WTC11 (cell line): ENCODE measurements at regions not wholly inside any gene's neighbourhood (a gene's known extent, or its start where the extent isn't known, plus 50 kb on each side); places are given as distances from the start of the nearest gene placed in this dataset.

Source experiments
- ATF2 ChIP-seq: sonication (generic); formaldehyde crosslinking; IDR thresholded peaks from 2 replicates; pipeline ENCODE4 v1.8.1; 2022; ENCODE audit warnings: low read depth, missing genetic modification reagents, borderline replicate concordance
- CTCF ChIP-seq: fragments of 200-600 bp; IDR thresholded peaks from 2 replicates; pipeline ENCODE4 v1.8.0; 2022; ENCODE audit warnings: antibody characterized with exemption
- E2F1 ChIP-seq: sonication (generic); formaldehyde crosslinking; IDR thresholded peaks from 2 replicates; pipeline ENCODE4 v1.8.0; 2022; ENCODE audit warnings: mild to moderate bottlenecking, missing genetic modification reagents
- ESRRA ChIP-seq: sonication (generic); formaldehyde crosslinking; IDR thresholded peaks from 2 replicates; pipeline ENCODE4 v1.8.1; 2022; ENCODE audit warnings: mild to moderate bottlenecking, missing genetic modification reagents, borderline replicate concordance
- FOXP1 ChIP-seq: sonication (generic); formaldehyde crosslinking; IDR thresholded peaks from 2 replicates; pipeline ENCODE4 v1.8.0; 2022; ENCODE audit warnings: missing genetic modification reagents, mild to moderate bottlenecking, moderate library complexity, borderline replicate concordance
- GTF2I ChIP-seq: fragments of 250-450 bp; sonication (Bioruptor Pico); conservative IDR thresholded peaks from 2 replicates; pipeline ENCODE4 v1.4.0; 2021; ENCODE audit warnings: mild to moderate bottlenecking
- MYBL2 ChIP-seq: sonication (generic); formaldehyde crosslinking; IDR thresholded peaks from 2 replicates; pipeline ENCODE4 v1.8.1; 2023; ENCODE audit warnings: mild to moderate bottlenecking, moderate library complexity, missing genetic modification reagents
- NFYB ChIP-seq: sonication (generic); formaldehyde crosslinking; conservative IDR thresholded peaks from 2 replicates; pipeline ENCODE4 v1.8.0; 2022; ENCODE audit warnings: low read depth, missing genetic modification reagents
- PRDM15 ChIP-seq: sonication (generic); formaldehyde crosslinking; IDR thresholded peaks from 2 replicates; pipeline ENCODE4 v1.8.0; 2022; ENCODE audit warnings: missing genetic modification reagents
- SMAD4 ChIP-seq: sonication (generic); formaldehyde crosslinking; IDR thresholded peaks from 2 replicates; pipeline ENCODE4 v1.8.0; 2022; ENCODE audit warnings: mild to moderate bottlenecking, missing genetic modification reagents
- SP1 ChIP-seq: sonication (generic); formaldehyde crosslinking; conservative IDR thresholded peaks from 2 replicates; pipeline ENCODE4 v1.8.1; 2022; ENCODE audit warnings: missing genetic modification reagents
- ZNF121 ChIP-seq: sonication (generic); formaldehyde crosslinking; IDR thresholded peaks from 2 replicates; pipeline ENCODE4 v1.8.0; 2023; ENCODE audit warnings: missing genetic modification reagents
- ZNF423 ChIP-seq: fragments of 250-450 bp; sonication (Bioruptor Pico); IDR thresholded peaks from 2 replicates; pipeline ENCODE4 v2.1.2; 2022; ENCODE audit warnings: mild to moderate bottlenecking, moderate library complexity
- ZSCAN18 ChIP-seq: fragments of 250-450 bp; sonication (Bioruptor Pico); IDR thresholded peaks from 2 replicates; pipeline ENCODE4 v2.1.2; 2022; ENCODE audit warnings: mild to moderate bottlenecking, moderate library complexity

GRCh38 chr12:71304306-71304705 lies 135.3 kb upstream of the LGR5 start:
- TF ChIP-seq ZSCAN18 (no peak), PRDM15 (CRISPR knock-in tag) (no peak), CTCF (no peak), E2F1 (CRISPR knock-in tag) (no peak), ATF2 (CRISPR knock-in tag) (no peak), GTF2I (no peak), FOXP1 (no peak), ESRRA (no peak), SMAD4 (CRISPR knock-in tag) (no peak), NFYB (CRISPR knock-in tag) (no peak), MYBL2 (CRISPR knock-in tag) (no peak), ZNF121 (CRISPR knock-in tag) (no peak), SP1 (CRISPR knock-in tag) (no peak), ZNF423 (CRISPR knock-in tag) (no peak)
